Adipocyte (in vitro differentiated cells): ENCODE measurements at regions not wholly inside any gene's neighbourhood (a gene's known extent, or its start where the extent isn't known, plus 50 kb on each side); places are given as distances from the start of the nearest gene placed in this dataset.
"Not testable (repeated sequence)": the region's sequence is repeated elsewhere in the genome, so short reads cannot be mapped to it uniquely, and the experiment has no call there.

Experiments
- DNase-seq: peaks from one replicate; pipeline ENCODE4 v3.0.0-alpha.2; 2015; ENCODE audit warnings: low read depth
- H3K27me3 ChIP-seq: replicated peaks from 2 replicates; pipeline ENCODE4 v1.7.0; 2013; ENCODE audit warnings: mild to moderate bottlenecking, low read length, moderate library complexity; ENCODE audit not compliant: control insufficient read depth, insufficient read depth
- H3K36me3 ChIP-seq: 2 replicates; pipeline ENCODE4 v1.7.0; 2013; ENCODE audit warnings: low read length, mild to moderate bottlenecking, moderate library complexity; ENCODE audit not compliant: control insufficient read depth, insufficient read depth, severe bottlenecking
- H3K4me1 ChIP-seq: 2 replicates; pipeline ENCODE4 v1.7.0; 2013; ENCODE audit warnings: mild to moderate bottlenecking, low read length, moderate library complexity; ENCODE audit not compliant: control insufficient read depth, insufficient read depth
- H3K4me3 ChIP-seq: 2 replicates; pipeline ENCODE4 v1.7.0; 2013; ENCODE audit warnings: mild to moderate bottlenecking, low read length, moderate library complexity
- H3K9ac ChIP-seq: 2 replicates; pipeline ENCODE4 v1.7.0; 2013; ENCODE audit warnings: mild to moderate bottlenecking, low read length, moderate library complexity
- H3K9me3 ChIP-seq: 2 replicates; pipeline ENCODE4 v1.7.0; 2013; ENCODE audit warnings: mild to moderate bottlenecking, low read length, moderate library complexity; ENCODE audit not compliant: control insufficient read depth

DNA sequence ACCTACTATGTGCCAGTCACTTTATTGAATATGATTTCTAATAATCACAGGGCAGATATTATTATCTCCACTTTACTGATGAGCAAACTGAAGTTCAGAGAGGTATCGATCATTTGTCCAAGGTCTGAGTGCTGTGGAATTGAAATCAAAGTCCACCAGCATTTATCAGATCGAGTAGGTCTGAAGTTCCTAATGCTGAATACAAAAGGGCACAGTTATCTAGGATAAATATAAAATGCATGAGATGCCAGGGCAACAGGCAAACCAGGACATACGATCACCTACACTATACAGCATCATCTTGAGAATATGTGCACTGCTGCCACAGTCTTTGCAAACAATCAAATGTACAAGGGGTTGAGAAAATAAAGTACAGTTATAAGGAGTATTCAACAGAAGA is 57.2 kb upstream of the SH3RF1 start:
- Histone ChIP-seq H3K9me3 (no peaks in the 10 kb centered on the region), H3K4me3 (no peak overlapping the region), H3K36me3 (no peaks in the 10 kb centered on the region)

DNA sequence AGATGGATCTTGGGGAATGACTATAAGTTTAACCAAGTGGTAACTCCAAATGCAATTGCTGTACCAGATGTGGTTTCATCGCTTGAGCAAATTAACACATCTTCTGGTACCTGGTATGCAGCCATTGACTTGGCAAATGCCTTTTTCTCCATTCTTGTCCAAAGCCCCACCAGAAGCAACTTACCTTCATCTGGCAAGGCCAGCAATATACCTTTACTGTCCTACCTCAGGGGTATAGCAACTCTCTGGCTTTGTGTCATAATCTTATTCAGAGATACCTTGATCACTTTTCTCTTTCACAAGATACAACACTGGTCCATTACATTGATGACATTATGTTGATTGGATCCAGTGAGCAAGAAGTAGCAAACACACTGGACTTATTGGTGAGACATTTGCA is 53.2 kb upstream of the SH3RF1 start:
- not testable (repeated sequence) for DNase-seq, H3K9me3 ChIP-seq, H3K27me3 ChIP-seq, H3K9ac ChIP-seq, H3K4me3 ChIP-seq, H3K36me3 ChIP-seq, H3K4me1 ChIP-seq

More for the DNA sequence above, 57.2 kb upstream of the SH3RF1 start:
- Histone ChIP-seq H3K4me1 (no peaks in the 10 kb centered on the region), H3K9ac (no peak overlapping the region), H3K27me3 (no peaks in the 10 kb centered on the region)
- no peak for DNase-seq

GRCh38 chr4:169322833-169323232 is 52.1 kb upstream of the SH3RF1 start:
- H3K36me3 ChIP-seq, DNase-seq, H3K27me3 ChIP-seq, H3K4me1 ChIP-seq, H3K4me3 ChIP-seq, H3K9ac ChIP-seq, H3K9me3 ChIP-seq: not testable (repeated sequence)
